ENCODE measurements at regions not wholly inside any gene's neighbourhood (a gene's known extent, or its start where the extent isn't known, plus 50 kb on each side); places are given as distances from the start of the nearest gene placed in this dataset.

GRCh38 chr20:60253471-60253870, 295.2 kb downstream of the CDH26 start:
- TF ChIP-seq, protein P1, sequence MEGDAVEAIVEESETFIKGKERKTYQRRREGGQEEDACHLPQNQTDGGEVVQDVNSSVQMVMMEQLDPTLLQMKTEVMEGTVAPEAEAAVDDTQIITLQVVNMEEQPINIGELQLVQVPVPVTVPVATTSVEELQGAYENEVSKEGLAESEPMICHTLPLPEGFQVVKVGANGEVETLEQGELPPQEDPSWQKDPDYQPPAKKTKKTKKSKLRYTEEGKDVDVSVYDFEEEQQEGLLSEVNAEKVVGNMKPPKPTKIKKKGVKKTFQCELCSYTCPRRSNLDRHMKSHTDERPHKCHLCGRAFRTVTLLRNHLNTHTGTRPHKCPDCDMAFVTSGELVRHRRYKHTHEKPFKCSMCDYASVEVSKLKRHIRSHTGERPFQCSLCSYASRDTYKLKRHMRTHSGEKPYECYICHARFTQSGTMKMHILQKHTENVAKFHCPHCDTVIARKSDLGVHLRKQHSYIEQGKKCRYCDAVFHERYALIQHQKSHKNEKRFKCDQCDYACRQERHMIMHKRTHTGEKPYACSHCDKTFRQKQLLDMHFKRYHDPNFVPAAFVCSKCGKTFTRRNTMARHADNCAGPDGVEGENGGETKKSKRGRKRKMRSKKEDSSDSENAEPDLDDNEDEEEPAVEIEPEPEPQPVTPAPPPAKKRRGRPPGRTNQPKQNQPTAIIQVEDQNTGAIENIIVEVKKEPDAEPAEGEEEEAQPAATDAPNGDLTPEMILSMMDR (conservative IDR thresholded peaks at IDR 0.05) = no peak
- no peak for TF ChIP-seq ZFX (IDR thresholded peaks at IDR 0.05)
